ENCODE measurements at regions not wholly inside any gene's neighbourhood (a gene's known extent, or its start where the extent isn't known, plus 50 kb on each side); places are given as distances from the start of the nearest gene placed in this dataset.

GRCh38 chr12:100675432-100675831, 101.9 kb downstream of the GAS2L3 start:
- Histone ChIP-seq H3K27ac (no peak overlapping the region), H3K27me3 (peaks cover 0 to 5% (median 0%) of the 10 kb centered on the region in 4 donors)
- DNase-seq, result no peak

DNA sequence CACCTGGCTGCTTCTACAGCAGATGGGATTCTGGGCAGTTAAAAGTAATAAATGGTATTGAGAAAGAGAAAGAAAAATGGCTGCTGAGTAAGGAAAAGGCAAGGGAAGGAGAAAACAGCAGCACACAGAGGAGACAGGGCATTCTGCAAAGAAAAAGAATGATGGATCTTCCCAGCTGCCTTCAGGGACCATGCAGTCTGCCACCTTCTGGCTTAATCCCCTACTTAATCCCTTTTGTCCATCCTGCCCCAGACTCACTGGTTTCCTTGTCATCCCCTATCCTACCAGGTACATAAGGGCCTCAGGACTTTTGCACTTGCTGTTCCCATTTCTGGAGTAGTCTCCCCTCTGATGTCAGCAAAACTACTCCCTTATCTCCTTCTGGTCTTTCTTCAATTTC, 107.6 kb downstream of the GAS2L3 start:
- Histone ChIP-seq H3K36me3 (no peaks in the 10 kb centered on the region), H3K4me3 (no peak overlapping the region), H3K4me1 (no peaks in the 10 kb centered on the region), H3K9me3 (peaks cover 0 to 5% (median 0%) of the 10 kb centered on the region in 3 donors), H3K27me3 (peaks cover 0 to 5% (median 0%) of the 10 kb centered on the region in 4 donors), H3K27ac (no peak overlapping the region)
- DNase-seq, result no peak
- intact Hi-C loops (cut with DNase I), result no loop called here
- TF ChIP-seq, protein P1, sequence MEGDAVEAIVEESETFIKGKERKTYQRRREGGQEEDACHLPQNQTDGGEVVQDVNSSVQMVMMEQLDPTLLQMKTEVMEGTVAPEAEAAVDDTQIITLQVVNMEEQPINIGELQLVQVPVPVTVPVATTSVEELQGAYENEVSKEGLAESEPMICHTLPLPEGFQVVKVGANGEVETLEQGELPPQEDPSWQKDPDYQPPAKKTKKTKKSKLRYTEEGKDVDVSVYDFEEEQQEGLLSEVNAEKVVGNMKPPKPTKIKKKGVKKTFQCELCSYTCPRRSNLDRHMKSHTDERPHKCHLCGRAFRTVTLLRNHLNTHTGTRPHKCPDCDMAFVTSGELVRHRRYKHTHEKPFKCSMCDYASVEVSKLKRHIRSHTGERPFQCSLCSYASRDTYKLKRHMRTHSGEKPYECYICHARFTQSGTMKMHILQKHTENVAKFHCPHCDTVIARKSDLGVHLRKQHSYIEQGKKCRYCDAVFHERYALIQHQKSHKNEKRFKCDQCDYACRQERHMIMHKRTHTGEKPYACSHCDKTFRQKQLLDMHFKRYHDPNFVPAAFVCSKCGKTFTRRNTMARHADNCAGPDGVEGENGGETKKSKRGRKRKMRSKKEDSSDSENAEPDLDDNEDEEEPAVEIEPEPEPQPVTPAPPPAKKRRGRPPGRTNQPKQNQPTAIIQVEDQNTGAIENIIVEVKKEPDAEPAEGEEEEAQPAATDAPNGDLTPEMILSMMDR (IDR thresholded peaks at IDR 0.05), result no peak
- no peak for TF ChIP-seq POLR2A (IDR thresholded peaks at IDR 0.05)

More at GRCh38 chr12:100675432-100675831, 101.9 kb downstream of the GAS2L3 start:
- Histone ChIP-seq H3K36me3 (no peaks in the 10 kb centered on the region), H3K4me3 (no peak overlapping the region), H3K9me3 (no peaks in the 10 kb centered on the region), H3K4me1 (no peaks in the 10 kb centered on the region)
- no peak for TF ChIP-seq POLR2A (IDR thresholded peaks at IDR 0.05)
- TF ChIP-seq, protein P1 (IDR thresholded peaks at IDR 0.05), result no peak
- intact Hi-C loops (cut with DNase I), result no loop called here
- WGBS, 2 donors, result 21 to 23% methylated on average over 4 of the region's 4 CpGs

GRCh38 chr12:100682178-100682577, 108.7 kb downstream of the GAS2L3 start:
- H3K4me1 ChIP-seq, result no peaks in the 10 kb centered on the region
- no peak for DNase-seq
- WGBS, 2 donors, result 72 to 81% methylated on average over 2 of the region's 2 CpGs
- no peaks in the 10 kb centered on the region for H3K36me3 ChIP-seq
- no peak overlapping the region for H3K27ac ChIP-seq
- peaks cover 0 to 5% (median 0%) of the 10 kb centered on the region in 4 donors for H3K27me3 ChIP-seq
- intact Hi-C loops (cut with DNase I), result no loop called here
- H3K9me3 ChIP-seq, result peaks cover 0 to 5% (median 0%) of the 10 kb centered on the region in 3 donors
- H3K4me3 ChIP-seq, result no peak overlapping the region
- no peak for TF ChIP-seq POLR2A (IDR thresholded peaks at IDR 0.05)
- TF ChIP-seq, protein P1 (IDR thresholded peaks at IDR 0.05), result no peak

- H3K36me3 ChIP-seq, result no peaks in the 10 kb centered on the region
- H3K27ac ChIP-seq, result no peak overlapping the region
- H3K9me3 ChIP-seq, result peaks cover 0 to 5% (median 0%) of the 10 kb centered on the region in 3 donors
- TF ChIP-seq POLR2A (IDR thresholded peaks at IDR 0.05), result no peak
- TF ChIP-seq, protein P1 (IDR thresholded peaks at IDR 0.05), result no peak
- DNase-seq, result no peak
- no peak overlapping the region for H3K4me3 ChIP-seq
- WGBS, 2 donors, result 71 to 100% methylated on average over 1 of the region's 1 CpG
- H3K27me3 ChIP-seq, result no peaks in the 10 kb centered on the region
- no peaks in the 10 kb centered on the region for H3K4me1 ChIP-seq
- intact Hi-C loops (cut with DNase I), result no loop called here
Observed at GRCh38 chr12:100687686-100688085, 106.9 kb upstream of the ANO4 start.

DNA sequence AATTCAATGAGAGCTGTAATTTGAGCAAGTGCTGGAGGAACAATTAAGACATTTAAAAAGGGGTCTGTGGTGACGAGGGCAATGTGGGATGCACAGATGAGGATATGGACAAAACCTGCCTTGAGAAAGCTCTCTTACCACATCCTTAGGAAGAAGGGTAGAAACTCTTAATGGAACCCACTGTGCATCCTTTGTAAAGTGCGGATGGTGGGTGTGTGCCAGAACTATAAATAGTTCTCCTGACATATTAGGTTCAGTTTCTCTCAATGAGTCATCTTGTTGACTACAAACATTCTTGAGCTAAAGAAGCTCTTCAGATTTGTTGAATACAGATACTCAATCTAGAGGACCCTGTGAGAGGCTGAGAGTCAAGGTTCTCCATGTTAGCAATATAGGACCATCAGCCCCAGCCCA, 106.1 kb upstream of the ANO4 start:
- intact Hi-C loops (cut with DNase I), result no loop called here
- H3K36me3 ChIP-seq, result no peaks in the 10 kb centered on the region
- H3K9me3 ChIP-seq, result peaks cover 0 to 5% (median 0%) of the 10 kb centered on the region in 3 donors
- DNase-seq, result no peak
- 44 to 70% methylated on average over 2 of the region's 2 CpGs for WGBS, 2 donors
- TF ChIP-seq, protein P1 (IDR thresholded peaks at IDR 0.05), result no peak
- TF ChIP-seq POLR2A (IDR thresholded peaks at IDR 0.05), result no peak
- no peaks in the 10 kb centered on the region for H3K4me1 ChIP-seq
- H3K4me3 ChIP-seq, result no peak overlapping the region
- no peak overlapping the region for H3K27ac ChIP-seq
- H3K27me3 ChIP-seq, result no peaks in the 10 kb centered on the region
